ENCODE measurements at regions not wholly inside any gene's neighbourhood (a gene's known extent, or its start where the extent isn't known, plus 50 kb on each side); places are given as distances from the start of the nearest gene placed in this dataset.

GRCh38 chr5:125341436-125341835, 595.0 kb upstream of the ZNF608 start:
- Mint-ChIP-seq H3K4me1 (no peaks in the 10 kb centered on the region), H3K36me3 (no peaks in the 10 kb centered on the region), H3K27ac (no peak overlapping the region), H3K27me3 (no peaks in the 10 kb centered on the region), H3K9me3 (peaks cover 10% of the 10 kb centered on the region), H3K4me3 (no peak overlapping the region)
- no peak for DNase-seq
- CTCF ChIA-PET: no interaction called here

- no peaks in the 10 kb centered on the region for H3K27me3 Mint-ChIP-seq
- CTCF ChIA-PET: no interaction called here
- H3K4me1 Mint-ChIP-seq: no peaks in the 10 kb centered on the region
- H3K27ac Mint-ChIP-seq: no peak overlapping the region
- no peak for DNase-seq
- peaks cover 13% of the 10 kb centered on the region for H3K9me3 Mint-ChIP-seq
- H3K36me3 Mint-ChIP-seq: no peaks in the 10 kb centered on the region
- no peak overlapping the region for H3K4me3 Mint-ChIP-seq
Measured at GRCh38 chr5:125343015-125343414, 596.6 kb upstream of the ZNF608 start.

GRCh38 chr5:125346316-125346715, 599.9 kb upstream of the ZNF608 start:
- peaks cover 15% of the 10 kb centered on the region for H3K9me3 Mint-ChIP-seq
- no peak for DNase-seq
- H3K4me1 Mint-ChIP-seq: no peaks in the 10 kb centered on the region
- H3K4me3 Mint-ChIP-seq: no peak overlapping the region
- H3K27me3 Mint-ChIP-seq: no peaks in the 10 kb centered on the region
- no peak overlapping the region for H3K27ac Mint-ChIP-seq
- CTCF ChIA-PET: no interaction called here
- no peaks in the 10 kb centered on the region for H3K36me3 Mint-ChIP-seq

- DNase-seq: no peak
- peaks cover 5% of the 10 kb centered on the region for H3K9me3 Mint-ChIP-seq
- H3K27me3 Mint-ChIP-seq: no peaks in the 10 kb centered on the region
- H3K4me1 Mint-ChIP-seq: no peaks in the 10 kb centered on the region
- H3K4me3 Mint-ChIP-seq: no peak overlapping the region
- CTCF ChIA-PET: no interaction called here
- no peaks in the 10 kb centered on the region for H3K36me3 Mint-ChIP-seq
- no peak overlapping the region for H3K27ac Mint-ChIP-seq
Measured at GRCh38 chr5:125348221-125348692, 601.8 kb upstream of the ZNF608 start.

GRCh38 chr5:125348936-125349831, 602.7 kb upstream of the ZNF608 start:
- no peak overlapping the region for H3K27ac Mint-ChIP-seq
- CTCF ChIA-PET: no interaction called here
- DNase-seq: no peak
- no peaks in the 10 kb centered on the region for H3K4me1 Mint-ChIP-seq
- H3K4me3 Mint-ChIP-seq: no peak overlapping the region
- no peaks in the 10 kb centered on the region for H3K27me3 Mint-ChIP-seq
- no peaks in the 10 kb centered on the region for H3K36me3 Mint-ChIP-seq
- H3K9me3 Mint-ChIP-seq: peaks cover 5% of the 10 kb centered on the region

- CTCF ChIA-PET: no interaction called here
- no peak overlapping the region for H3K4me3 Mint-ChIP-seq
- no peaks in the 10 kb centered on the region for H3K36me3 Mint-ChIP-seq
- no peaks in the 10 kb centered on the region for H3K4me1 Mint-ChIP-seq
- DNase-seq: no peak
- no peak overlapping the region for H3K27ac Mint-ChIP-seq
- peaks cover 9% of the 10 kb centered on the region for H3K9me3 Mint-ChIP-seq
- H3K27me3 Mint-ChIP-seq: no peaks in the 10 kb centered on the region
Measured at GRCh38 chr5:125357660-125358059, 611.2 kb upstream of the ZNF608 start.

- no peaks in the 10 kb centered on the region for H3K4me1 Mint-ChIP-seq
- H3K27ac Mint-ChIP-seq: no peak overlapping the region
- no peak for DNase-seq
- peaks cover 7% of the 10 kb centered on the region for H3K9me3 Mint-ChIP-seq
- no peaks in the 10 kb centered on the region for H3K36me3 Mint-ChIP-seq
- CTCF ChIA-PET: no interaction called here
- no peak overlapping the region for H3K4me3 Mint-ChIP-seq
- H3K27me3 Mint-ChIP-seq: no peaks in the 10 kb centered on the region
Measured at GRCh38 chr5:125365747-125366146, 619.3 kb upstream of the ZNF608 start.

- H3K9me3 Mint-ChIP-seq: peaks cover 7% of the 10 kb centered on the region
- no peak for DNase-seq
- CTCF ChIA-PET: no interaction called here
- no peaks in the 10 kb centered on the region for H3K4me1 Mint-ChIP-seq
- H3K27ac Mint-ChIP-seq: no peak overlapping the region
- H3K4me3 Mint-ChIP-seq: no peak overlapping the region
- H3K27me3 Mint-ChIP-seq: no peaks in the 10 kb centered on the region
- no peaks in the 10 kb centered on the region for H3K36me3 Mint-ChIP-seq
Measured at GRCh38 chr5:125367702-125368101, 621.3 kb upstream of the ZNF608 start.

- Mint-ChIP-seq H3K27me3 (no peaks in the 10 kb centered on the region), H3K36me3 (no peaks in the 10 kb centered on the region), H3K9me3 (peaks cover 7% of the 10 kb centered on the region), H3K4me1 (no peaks in the 10 kb centered on the region), H3K27ac (no peak overlapping the region), H3K4me3 (no peak overlapping the region)
- CTCF ChIA-PET: no interaction called here
- DNase-seq: no peak
Measured at GRCh38 chr5:125370461-125371205, 624.2 kb upstream of the ZNF608 start.

- Mint-ChIP-seq H3K4me3 (no peak overlapping the region), H3K4me1 (no peaks in the 10 kb centered on the region), H3K27ac (no peak overlapping the region), H3K27me3 (no peaks in the 10 kb centered on the region), H3K36me3 (no peaks in the 10 kb centered on the region), H3K9me3 (no peaks in the 10 kb centered on the region)
- DNase-seq: no peak
- CTCF ChIA-PET: no interaction called here
Measured at GRCh38 chr5:125372694-125373631, 626.5 kb upstream of the ZNF608 start.

- H3K4me1 Mint-ChIP-seq: no peaks in the 10 kb centered on the region
- no peak for DNase-seq
- no peaks in the 10 kb centered on the region for H3K9me3 Mint-ChIP-seq
- H3K27me3 Mint-ChIP-seq: no peaks in the 10 kb centered on the region
- CTCF ChIA-PET: no interaction called here
- no peak overlapping the region for H3K4me3 Mint-ChIP-seq
- H3K27ac Mint-ChIP-seq: no peak overlapping the region
- no peaks in the 10 kb centered on the region for H3K36me3 Mint-ChIP-seq
Measured at GRCh38 chr5:125375143-125375542, 628.7 kb upstream of the ZNF608 start.

GRCh38 chr5:125376059-125376641, 629.7 kb upstream of the ZNF608 start:
- CTCF ChIA-PET: no interaction called here
- no peak overlapping the region for H3K27ac Mint-ChIP-seq
- DNase-seq: no peak
- no peaks in the 10 kb centered on the region for H3K9me3 Mint-ChIP-seq
- H3K4me3 Mint-ChIP-seq: no peak overlapping the region
- H3K4me1 Mint-ChIP-seq: no peaks in the 10 kb centered on the region
- no peaks in the 10 kb centered on the region for H3K36me3 Mint-ChIP-seq
- no peaks in the 10 kb centered on the region for H3K27me3 Mint-ChIP-seq

- Mint-ChIP-seq H3K4me1 (no peaks in the 10 kb centered on the region), H3K4me3 (no peak overlapping the region), H3K36me3 (no peaks in the 10 kb centered on the region), H3K27me3 (no peaks in the 10 kb centered on the region), H3K9me3 (no peaks in the 10 kb centered on the region), H3K27ac (no peak overlapping the region)
- CTCF ChIA-PET: no interaction called here
- no peak for DNase-seq
Measured at GRCh38 chr5:125377141-125377540, 630.7 kb upstream of the ZNF608 start.

GRCh38 chr5:125381290-125381689, 634.9 kb upstream of the ZNF608 start:
- DNase-seq: no peak
- H3K4me1 Mint-ChIP-seq: no peaks in the 10 kb centered on the region
- no peaks in the 10 kb centered on the region for H3K9me3 Mint-ChIP-seq
- H3K27me3 Mint-ChIP-seq: no peaks in the 10 kb centered on the region
- H3K36me3 Mint-ChIP-seq: no peaks in the 10 kb centered on the region
- no peak overlapping the region for H3K27ac Mint-ChIP-seq
- H3K4me3 Mint-ChIP-seq: no peak overlapping the region
- CTCF ChIA-PET: no interaction called here
